Stimulated activated CD4-positive, alpha-beta T cell treated with anti-CD3 and anti-CD28 coated beads, TNF-alpha, amount 100 ng/mL, for 24 hours (primary cell): ENCODE measurements at regions not wholly inside any gene's neighbourhood (a gene's known extent, or its start where the extent isn't known, plus 50 kb on each side); places are given as distances from the start of the nearest gene placed in this dataset.
"Not testable (repeated sequence)": the region's sequence is repeated elsewhere in the genome, so short reads cannot be mapped to it uniquely, and the experiment has no call there.

Experiments used
- DNase-seq, 3 experiments: peaks; one replicate each; pipeline ENCODE4 v3.0.0-alpha.2; 2020; ENCODE audit warnings: low read depth in 3 of 3

DNA sequence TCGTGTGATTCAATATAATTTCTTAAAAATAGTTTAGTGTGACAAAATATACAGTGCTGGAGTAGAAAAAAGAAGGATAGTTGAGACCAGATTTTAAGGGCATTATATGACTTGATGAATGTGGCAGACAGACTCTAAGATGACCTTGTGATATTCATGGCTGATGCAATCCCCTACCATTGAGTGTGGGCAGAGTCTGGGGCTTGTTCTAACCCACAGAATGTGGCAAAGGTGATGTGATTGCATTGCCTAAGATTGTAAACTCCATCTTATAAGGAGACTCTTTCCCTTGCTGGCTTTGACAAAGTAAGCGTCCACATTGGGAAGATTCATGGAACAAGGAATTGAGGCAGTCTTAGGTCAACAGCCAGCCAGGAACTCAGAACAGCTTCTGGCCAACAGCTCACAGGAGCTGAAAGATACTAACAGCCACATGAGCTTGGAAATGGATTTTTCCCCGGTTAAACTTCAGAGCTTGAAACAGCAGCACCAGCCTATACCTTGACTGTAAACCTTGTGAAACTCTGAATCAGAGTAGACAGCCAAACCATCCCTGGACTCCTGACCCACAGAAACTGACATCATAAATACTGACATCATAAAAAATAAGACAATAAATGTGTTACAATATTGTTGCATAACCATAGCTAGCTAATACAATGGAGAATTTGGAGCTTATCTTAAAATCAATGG, 864.5 kb downstream of the TTLL7 start:
- DNase-seq = not testable (repeated sequence)

DNA sequence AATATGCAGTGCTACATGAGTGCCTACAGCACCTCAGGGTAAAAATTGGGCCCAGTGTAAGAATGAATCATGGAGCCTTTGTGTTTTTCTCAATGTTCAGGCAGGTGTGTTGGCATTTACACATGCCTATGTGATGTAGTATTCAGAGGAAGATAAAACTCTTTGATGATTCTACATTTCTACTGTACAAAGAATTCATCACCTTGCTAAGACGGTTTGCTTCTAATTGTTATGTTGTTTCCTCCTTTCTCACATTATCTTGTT, 867.3 kb downstream of the TTLL7 start:
- no peak for DNase-seq

DNA sequence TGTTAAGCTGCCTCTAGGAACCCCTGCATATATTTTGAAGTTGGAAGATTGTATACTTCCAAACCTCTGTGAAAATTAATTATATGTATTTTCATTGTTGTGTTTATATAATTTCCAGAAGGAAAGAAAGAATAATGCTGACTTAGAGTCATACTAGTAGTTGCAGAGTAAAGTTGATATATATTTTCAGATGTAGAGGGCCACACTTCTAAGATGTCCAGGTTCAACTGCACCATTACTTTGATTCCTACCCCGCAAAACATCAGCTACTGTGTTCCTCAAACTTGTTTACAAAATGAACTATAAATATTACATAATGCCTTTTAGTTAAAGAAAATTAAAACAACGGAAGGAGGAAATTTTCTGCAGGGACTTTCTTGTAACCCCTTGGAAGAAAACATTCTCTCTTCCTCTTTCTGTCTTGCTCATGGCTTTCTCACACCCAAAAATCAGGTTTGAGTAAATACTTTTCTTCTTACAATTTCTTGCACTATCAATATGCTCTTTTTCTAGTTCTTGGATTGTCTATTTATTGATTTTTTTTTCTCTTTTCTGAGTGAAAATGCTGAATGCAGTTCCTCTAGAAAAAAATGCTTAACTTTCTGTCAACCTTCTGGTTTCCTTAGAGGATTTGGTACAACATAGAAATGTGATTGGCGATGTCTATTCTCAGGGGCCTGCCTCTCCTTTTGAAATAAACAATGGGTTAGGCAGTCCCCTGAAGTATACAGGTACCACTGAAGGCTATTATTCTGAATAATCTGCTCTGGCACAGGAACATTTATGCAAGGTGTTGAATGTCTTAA, 867.8 kb downstream of the TTLL7 start:
- DNase-seq = no peak

DNA sequence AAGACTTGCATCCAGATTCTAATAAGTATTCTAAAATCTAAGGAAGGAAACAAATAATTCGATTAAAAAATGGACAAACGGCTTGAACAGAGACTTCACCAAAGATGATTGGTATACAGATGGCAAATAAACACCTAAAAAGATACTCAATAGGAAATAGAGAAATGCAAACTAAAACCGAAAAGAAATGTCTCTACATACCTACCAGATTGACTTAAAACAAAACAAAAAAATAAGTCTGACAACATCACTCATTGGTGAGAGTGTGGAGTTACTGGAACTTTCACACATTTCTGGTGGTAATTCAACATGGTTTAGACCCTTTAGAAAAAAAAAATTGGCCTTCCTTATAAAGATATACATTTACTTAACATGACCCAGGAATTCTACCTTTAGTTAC, 869.8 kb downstream of the TTLL7 start:
- DNase-seq = no peak

DNA sequence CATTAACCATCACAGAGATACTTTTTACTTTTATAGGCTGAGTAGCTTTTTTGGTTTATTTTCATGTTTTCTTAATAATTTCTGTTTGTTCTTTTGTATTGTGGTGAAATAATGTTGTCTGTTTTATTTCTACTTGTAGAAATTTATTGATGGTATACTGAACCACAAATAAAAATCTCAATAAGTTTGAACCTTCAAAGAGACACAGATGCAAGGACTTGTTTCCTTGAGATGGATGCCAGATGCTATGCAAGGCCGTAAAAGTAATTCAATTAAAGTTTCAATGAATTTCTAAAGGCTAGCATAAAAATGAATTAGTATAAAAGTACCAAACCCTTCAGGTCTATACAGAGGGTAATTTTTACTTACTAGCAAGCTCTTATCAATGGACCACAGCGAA, 873.5 kb downstream of the TTLL7 start:
- no peak for DNase-seq

DNA sequence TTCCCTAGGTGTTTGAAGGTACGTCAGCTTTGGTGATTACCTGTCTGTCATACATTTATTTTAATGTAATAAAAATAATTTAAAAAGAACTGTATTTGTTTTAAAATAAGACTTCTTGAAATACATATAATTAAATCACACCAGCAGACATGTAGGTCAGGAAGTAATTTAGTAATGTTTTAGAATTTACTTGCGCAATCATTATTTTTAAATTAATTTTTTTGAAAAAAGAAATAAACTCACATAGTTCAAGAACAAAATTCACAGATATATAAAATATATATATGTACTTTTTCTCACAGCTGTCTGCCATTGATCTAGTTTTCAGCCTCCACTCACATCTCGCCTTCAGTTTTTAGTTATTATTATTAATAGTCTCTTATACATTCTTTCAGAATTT, 875.9 kb downstream of the TTLL7 start:
- no peak for DNase-seq

DNA sequence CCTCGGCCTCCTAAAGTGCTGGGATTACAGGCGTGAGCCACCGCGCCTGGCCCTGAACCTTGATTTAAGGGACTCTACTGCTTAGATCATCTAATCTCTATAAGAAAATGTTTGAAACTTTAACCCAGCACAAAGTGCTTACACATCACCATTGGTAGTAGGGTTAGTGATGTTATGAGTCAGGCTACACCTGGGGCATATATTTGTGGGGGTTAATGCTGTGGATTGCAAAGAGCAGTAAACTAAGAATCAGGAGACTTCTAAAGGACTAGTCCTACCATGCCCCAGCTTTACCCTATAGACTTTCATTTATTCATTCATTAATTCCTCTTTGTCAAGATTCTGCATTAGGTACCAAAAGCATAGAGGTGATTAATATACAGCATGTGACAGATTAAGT, 880.5 kb downstream of the TTLL7 start:
- no peak for DNase-seq

DNA sequence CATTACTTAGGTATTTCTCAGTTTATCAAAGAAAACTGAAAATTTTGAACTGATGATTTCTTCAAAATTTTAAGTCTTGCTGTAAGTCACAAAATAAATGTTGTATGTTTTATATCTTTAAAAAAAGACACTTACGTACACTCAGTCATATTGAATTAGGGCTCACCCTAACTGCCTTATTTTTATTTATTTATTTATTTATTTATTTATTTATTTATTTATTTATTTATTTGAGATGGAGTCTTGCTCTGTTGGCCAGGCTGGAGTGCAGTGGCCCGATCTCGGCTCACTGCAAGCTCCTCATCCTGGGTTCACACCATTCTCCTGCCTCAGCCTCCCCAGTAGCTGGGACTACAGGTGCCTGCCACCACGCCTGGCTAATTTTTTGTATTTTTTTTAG, 881.9 kb downstream of the TTLL7 start:
- not testable (repeated sequence) for DNase-seq

DNA sequence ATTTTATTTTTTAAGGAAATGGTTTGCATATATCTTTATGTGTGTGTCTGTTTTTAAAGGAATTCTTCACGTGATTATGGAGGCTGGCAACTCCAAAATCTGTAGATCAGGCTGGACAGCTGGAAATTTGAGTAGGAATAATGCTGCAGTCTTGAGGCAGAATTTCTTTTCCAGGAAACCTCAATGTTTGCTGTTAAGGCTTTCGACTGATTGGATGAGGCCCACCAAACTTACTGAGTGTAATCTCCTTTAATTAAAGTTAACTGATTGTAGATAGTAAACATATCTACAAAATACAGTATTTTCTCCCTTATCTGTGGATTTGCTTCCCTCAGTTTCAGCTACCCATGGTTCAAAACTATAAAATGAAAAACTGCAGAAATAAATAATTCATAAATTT, 883.1 kb downstream of the TTLL7 start:
- DNase-seq = no peak

DNA sequence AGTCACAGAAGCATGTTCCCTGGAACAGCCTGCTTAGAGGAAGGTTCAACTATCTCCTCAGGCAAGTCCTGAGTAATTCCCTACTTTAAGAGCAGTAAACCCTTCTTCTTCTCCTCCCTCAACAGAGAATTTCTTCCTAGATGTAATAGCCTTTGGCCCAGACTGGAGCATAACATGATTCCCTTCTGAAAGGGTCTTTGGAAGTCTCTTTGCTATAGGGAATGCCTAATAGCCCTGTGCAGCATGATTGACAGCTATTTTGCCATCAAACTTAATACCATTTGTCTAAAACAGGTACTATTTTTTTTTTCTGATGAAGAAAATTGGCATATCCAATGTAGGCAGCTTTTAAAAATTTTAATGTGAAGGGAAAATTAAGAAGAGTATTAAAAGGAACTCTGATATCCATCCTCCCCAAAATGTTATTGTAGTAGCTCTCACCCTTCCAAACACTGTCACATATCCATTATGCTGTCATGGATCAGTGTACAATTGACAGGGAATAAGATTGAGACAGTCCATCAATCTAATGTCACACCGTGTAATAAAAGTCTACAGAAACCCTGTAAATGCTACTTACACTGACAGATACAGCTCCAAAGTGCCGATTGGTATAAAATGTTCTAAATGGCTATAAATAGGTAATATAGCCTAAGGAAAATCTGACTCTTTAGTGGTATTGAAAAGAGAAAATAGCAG, 884.6 kb downstream of the TTLL7 start:
- no peak for DNase-seq

DNA sequence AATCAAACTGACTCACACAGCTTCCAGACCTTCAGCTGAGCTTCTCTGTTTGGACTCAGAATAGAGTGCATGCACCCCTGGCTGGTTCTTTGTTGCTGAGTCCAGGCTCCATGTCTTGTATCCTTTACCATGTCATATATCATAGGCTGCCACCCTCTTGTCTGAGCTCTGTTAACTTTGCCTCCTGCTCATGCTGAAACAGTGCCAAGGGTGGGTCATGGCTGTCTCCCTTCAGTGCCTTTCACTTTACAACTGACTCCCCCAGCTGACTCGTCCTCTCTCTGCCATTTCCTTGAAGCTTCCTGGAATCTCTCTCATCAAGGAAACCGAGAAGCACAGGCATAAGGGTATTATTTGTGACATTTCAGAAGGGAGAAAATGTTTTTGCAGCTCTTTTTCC, 885.3 kb downstream of the TTLL7 start:
- no peak for DNase-seq

DNA sequence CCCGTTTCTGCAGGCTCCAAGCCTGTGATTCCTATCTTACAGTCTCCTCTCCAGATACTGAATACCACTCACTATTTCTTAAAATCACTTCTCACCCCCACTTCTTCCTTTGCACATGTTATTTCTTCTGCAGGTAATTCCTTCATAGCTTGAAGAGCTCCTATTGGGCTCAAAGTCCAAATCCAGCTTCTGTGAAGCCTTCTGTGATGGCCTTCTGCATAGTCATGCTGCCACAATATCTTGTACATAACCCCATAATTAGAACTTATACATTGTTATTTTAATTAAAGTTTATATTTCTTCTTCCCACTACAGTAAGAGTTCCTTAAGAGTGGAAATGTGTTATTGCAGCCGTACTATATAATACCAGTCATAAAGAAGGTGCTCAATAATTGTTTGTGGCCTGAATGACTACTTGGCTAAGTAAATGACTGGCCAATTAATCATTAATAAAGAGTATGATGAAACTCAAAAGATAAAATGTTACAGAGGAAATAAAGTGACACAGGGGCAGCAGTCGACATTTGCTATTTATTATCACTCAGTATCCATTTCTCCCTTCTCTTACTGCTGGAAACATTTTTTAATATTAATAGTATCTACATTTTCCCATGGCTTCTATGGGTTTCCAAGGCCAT, 886.6 kb downstream of the TTLL7 start:
- DNase-seq = no peak

DNA sequence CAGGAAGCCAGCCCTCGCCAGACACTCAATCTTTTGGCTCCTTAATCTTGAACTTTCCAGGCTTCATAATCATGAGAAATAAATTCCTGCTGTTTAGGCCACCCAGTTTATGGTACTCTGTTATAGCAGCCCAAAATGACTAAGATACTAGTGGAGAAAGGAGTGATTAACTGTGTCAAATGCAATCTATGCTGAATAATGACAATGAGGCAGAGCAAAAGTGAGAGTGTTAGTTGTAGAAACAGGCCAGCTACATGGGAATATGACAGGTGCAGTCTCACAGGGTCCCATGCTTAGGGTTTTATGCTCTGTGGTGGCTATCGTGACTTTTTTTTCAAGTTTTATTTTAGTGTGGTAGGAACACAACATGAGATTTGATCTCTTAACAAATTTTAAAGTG, 888.8 kb downstream of the TTLL7 start:
- no peak for DNase-seq

DNA sequence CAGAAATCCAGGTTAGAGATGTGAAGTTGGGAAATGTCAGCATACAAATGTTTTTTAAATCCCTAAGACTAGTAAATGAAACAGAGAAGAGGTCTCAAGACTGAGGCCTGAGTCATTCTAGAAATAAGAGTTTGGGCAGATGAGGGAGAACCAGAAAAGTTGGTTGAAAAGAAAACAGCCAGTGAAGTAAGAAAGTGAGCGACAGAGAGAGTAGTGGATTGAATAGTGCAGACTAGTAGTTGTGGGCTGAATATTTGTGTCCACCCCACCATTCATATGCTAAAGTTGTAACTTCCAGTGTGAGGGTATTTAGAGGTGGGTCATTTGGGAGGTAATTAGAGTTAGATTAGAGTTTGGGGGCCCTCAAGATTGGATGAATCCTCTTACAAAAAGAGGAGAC, 889.2 kb downstream of the TTLL7 start:
- no peak for DNase-seq

DNA sequence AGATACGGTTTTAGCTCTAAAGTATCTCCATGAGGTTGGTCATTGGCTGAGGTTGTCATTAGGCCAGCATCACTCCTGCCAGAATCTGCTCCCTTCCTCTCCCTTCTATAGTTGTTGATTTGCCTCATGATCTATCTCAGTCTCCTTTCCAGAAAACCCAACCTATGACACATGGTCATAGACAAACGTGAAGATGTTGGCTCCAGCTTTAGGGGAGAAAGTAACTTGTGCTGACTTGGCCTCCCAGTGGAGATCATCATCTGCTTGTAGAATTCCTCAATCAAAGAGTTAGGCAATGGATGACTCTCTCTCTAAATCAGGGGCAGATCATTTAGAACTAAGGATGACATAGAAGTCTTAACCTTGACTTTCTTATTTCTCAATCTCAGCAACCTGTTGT, 894.4 kb downstream of the TTLL7 start:
- no peak for DNase-seq

DNA sequence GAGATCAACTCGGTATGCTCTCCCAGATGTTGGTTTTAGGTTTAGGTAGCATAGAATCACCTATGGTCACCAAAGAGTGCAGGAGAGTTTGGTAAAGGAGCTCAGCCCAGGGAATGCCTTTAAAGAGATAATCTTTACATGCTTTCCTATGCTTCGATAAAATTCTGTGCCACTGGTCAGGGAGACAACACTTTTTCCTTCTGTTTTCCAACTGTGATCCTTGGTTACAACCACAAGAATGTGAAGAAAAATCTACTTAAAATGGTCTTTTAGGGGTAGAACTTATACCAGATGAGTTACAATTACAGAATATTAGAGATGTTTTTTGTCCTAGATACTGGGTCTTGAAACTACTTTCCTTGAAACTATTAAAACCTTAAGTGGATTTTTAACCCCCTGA, 895.6 kb downstream of the TTLL7 start:
- DNase-seq = no peak

DNA sequence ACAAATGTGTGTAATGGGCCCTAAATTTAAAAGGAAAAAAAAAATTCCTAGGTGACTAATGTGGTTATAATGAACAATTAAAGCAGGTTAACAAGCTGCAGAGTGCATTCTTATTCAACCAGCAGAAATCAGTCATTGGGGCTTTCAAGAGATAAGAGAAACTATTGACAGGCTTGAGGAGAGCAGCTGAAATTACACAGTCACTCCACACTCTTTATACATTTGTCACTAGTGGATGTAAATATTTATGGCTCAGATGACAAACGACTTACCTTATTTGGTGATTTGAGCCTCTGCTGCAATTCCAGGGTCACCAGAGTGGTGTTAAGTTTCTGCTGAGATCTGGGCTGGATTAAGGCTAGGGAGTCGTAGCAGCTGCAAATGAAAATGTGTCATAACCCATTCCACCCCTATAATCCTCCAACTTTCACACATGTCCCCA, 896.3 kb downstream of the TTLL7 start:
- no peak for DNase-seq

DNA sequence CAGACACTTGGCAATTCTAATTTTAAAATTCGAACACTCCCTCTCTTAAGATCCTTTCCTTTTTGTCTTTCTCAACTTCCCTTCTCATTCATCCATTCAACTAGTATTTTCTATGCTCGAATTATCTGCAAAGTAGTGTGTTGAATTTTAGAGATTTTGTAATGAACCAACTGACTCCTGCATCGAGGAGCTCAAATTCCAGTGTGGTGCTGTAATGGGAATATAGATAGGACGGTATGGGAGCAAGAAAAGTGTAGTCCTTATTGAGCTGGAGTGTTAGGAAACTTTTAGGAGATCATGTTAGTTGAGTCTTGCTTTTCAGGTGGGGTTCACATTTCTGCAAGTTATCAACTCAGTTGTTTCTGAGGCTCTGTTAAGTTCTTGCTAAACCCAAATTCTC, 897.5 kb downstream of the TTLL7 start:
- DNase-seq = no peak

DNA sequence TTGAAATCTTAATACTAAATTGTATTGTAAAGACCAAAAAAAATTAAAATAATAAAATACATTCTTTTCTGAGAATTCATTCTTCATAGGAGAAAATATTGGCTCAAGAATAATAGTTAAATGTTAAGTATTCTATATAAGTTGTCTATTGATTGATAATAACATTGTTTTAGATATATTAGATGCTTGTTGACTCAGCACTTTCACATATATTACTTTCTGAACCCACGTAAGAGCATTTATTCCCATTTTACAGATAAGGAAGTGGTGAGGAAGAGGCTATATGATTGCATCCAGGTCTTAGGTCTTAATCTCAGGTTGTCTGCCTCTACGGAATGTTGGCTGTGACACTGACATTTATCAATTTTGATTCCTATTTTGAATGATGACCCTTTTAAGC, 898.8 kb downstream of the TTLL7 start:
- DNase-seq = no peak

DNA sequence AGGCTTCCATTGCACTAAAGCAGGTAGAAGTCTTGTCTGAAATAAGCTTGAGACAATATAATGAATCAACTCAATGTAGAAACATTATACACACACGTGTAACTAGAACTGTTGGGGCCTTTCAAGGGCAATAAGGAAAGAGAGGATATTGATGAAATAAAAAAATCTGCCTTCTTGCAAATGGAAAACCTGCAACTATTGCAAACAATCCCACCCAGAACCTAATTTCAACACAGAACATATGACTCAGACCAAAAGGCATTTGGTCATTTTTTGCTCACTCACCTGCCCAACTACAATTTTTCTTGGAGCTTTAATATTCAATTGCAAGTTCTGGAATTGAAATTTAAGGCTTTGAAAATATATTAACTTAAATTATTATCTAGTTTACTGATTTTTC, 900.1 kb downstream of the TTLL7 start:
- no peak for DNase-seq

DNA sequence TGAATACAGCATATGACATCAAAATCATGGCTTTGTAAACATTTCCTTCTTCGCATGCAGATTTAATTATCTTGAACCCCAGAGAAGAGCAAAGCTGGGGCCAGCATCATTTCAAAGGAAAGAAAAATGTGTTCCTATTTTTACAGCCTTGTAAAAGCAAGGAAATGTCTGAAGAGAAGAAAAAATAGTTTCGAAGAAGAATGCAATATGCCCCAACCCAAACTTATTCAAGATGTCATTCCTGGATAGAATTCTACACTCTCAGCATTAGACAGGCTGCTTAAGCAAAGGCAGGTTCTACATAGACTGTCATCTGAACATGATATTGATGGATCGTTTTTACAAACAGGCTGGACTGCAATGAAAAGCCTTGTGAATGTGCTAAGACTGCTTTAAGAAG, 900.8 kb downstream of the TTLL7 start:
- no peak for DNase-seq

DNA sequence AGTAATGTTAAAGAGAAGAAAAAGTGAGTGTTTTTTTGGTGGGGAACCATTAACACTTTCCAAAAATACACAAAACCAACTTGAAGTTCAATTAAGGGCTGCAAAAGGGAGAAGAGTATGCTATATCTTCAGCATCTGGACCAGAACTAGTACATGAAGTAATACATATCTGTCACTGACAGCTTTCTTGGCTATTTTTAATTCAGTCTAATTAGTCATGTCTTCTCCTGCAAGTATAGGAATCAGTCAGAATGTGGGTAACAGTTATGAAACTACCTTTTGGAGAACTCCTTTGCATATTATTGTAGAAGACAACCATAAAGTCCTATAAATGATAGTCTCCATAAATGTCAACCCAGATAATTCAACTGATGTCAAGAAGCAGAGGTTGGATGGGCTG, 901.2 kb downstream of the TTLL7 start:
- DNase-seq = no peak

DNA sequence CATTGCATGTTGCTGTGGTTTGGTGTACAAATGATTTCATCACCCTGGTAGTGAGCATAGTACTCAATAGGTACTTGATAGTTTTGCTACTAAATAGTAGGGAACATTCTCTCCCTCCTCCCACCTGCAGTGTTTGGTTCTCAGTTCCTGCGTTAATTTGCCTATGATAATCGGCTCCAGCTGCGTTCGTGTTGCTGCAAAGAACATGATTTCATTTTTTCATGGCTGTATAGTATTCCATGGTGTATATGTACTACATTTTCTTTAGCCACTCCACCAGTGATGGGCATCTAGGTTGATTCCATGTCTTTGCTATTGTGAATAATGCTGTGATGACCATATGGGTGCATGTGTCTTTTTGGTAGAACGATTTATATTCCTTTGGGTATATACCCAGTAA, 903.4 kb downstream of the TTLL7 start:
- DNase-seq = no peak
